NAMALWA (cell line): ENCODE measurements at regions not wholly inside any gene's neighbourhood (a gene's known extent, or its start where the extent isn't known, plus 50 kb on each side); places are given as distances from the start of the nearest gene placed in this dataset.

Experiments used
- DNase-seq: peaks from one replicate; pipeline ENCODE4 v3.0.0-alpha.2; 2015; ENCODE audit warnings: low spot score

- no peak for DNase-seq
Measured at GRCh38 chr10:31582365-31583052, 263.5 kb downstream of the ZEB1 start.

- peak; percentile 22 for DNase-seq
Measured at GRCh38 chr10:31581741-31582323, 262.8 kb downstream of the ZEB1 start.

GRCh38 chr10:31580646-31581045 is 261.6 kb downstream of the ZEB1 start:
- DNase-seq = no peak
